NCI-H82 treated with DMSO at 0.1 percent for 48 hours (cell line): ENCODE measurements at regions not wholly inside any gene's neighbourhood (a gene's known extent, or its start where the extent isn't known, plus 50 kb on each side); places are given as distances from the start of the nearest gene placed in this dataset.
"Not testable (repeated sequence)": the region's sequence is repeated elsewhere in the genome, so short reads cannot be mapped to it uniquely, and the experiment has no call there.

Experiments used
- DNase-seq: peaks from one replicate; lab custom pipeline; 2025; ENCODE audit not compliant: unreplicated experiment; lab: John Stamatoyannopoulos, UW

GRCh38 chr6:169101981-169102380, 151.7 kb downstream of the THBS2 start:
- DNase-seq: no peak

DNA sequence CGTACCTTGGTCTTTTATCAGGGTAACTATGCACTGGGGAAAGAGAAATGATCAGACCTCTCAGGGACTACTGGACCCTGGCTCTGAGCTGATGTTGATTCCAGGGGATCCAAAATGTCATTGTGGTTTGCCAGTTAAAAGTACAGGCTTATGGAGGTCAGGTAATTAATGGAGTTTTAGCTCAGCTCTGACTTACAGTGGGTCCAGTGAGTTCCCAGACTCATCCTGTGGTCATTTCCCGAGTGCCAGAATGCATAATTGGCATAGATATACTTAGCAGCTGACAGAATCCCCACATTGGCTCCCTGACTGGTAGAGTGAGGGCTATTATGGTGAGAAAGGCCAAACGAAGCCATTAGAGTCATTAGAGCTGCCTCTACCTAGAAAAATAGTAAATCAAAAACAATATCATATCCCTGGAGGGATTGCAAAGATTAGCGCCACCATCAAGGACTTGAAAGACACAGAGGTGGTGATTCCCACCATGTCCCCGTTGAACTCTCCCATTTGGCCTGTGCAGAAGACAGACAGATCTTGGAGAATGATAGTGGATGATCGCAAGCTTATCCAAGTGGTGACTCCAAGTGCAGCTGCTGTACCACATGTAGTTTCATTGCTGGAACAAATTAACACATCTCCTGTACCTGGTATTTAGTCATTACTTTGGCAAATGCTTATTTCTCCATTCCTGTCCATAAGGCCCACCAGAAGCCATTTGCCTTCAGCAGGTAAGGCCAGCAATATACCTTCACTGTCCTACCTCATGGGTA, 152.4 kb downstream of the THBS2 start:
- no peak for DNase-seq

- no peak for DNase-seq
Observed at GRCh38 chr6:169099411-169100202, 154.0 kb downstream of the THBS2 start.

GRCh38 chr6:169098651-169099050, 155.0 kb downstream of the THBS2 start:
- not testable (repeated sequence) for DNase-seq

DNA sequence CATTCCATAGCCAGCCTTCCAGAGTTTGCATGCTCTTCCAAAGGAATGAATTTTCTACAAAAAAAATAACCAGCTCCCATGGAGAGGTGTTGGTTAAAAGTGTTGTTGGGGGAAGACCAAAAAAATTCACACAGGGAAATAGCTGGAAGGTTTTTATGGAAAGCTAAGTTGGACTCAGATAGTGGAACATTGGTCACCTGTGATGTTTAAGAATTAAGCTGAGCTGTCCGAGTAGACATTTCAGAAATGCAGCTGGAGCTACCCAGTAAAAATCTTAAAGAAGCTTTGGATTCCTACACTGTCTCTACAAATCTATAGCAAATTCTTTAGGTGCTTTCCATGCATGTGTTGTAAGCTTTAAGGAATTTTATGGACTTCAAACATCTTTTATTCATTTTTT, 155.5 kb downstream of the THBS2 start:
- DNase-seq: no peak

DNA sequence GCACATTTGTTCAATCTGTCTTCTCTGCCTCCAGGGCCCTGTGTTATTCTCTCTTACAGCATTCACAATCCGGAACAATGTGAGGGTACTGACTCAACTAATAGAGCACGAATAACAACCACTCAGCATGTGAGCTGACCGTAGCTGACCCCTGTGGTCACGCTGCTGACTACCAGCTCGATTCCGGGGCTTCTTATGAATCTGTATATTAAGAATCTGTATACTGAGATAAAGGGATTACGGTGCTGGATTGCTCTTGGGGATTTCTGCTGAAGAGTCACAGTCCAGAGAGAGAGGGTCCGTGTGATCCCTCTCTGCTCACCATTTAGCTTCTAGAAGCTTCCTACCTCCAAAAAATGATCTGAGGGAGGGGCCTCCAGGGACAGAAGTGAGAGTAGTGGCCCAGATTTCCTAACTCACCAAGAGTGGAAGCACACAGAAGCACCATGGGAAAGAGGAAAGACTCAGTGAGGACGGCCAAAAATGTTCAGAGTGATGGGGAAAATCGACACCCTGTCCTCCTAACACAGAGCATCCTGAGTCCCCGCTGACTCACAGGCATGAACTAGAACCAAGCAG, 156.2 kb downstream of the THBS2 start:
- no peak for DNase-seq

- no peak for DNase-seq
Observed at GRCh38 chr6:169096388-169096787, 157.3 kb downstream of the THBS2 start.

GRCh38 chr6:169095153-169095552, 158.5 kb downstream of the THBS2 start:
- no peak for DNase-seq

DNA sequence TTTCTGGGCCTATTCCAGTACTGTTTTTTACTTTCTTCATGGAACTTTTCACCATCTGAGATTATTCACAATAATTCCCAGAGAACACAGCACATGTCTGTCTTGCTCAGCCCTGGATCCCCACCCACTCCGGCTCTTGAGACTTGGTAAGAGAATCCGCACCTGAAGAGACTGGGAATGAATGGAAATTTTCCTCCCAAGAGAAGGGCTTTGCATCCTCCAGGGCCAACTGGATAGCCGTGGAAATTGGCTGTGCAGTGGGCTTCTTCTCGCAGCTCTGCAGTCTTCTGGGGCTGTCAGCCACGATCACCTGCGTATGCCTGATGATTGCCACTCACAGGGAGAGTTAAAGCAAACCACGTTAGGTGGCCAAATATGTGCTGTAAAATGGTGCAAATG, 159.1 kb downstream of the THBS2 start:
- no peak for DNase-seq

DNA sequence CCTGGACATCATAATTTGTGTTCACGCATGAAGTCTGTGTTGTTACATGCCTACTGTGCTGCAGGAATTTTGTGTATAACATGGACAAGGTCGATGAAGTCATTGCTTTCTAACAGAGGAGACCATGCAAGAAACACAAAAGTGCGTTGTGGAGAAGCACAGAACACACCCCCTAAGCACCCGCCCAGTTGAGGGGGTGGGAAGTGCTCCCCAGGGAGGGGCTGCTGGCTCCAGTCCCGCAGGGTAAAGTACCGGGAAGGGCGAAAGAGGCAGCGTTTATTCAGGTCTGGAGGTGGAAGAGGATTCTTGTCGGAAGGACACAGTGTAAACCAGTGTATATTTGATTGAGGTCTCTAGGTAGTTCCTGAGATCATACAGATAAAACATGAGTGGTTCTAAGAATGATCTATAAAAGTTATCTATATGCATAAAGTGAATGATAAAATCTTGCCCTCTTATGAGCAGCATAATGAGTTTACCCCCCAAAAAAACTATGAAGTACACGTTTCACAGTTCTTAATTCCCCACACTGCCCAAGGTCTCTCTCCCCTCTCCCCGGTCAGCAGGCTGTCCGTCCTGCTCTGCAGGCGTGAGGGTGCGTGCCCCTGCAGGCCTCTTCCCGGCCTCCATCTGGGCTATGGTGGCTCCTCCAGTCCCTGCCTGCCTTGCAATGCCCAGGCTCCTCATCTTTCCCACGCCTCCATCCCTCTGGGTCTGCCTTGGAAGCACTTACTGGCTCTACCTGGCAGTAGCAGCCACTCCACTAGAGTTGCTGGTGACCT, 159.7 kb downstream of the THBS2 start:
- DNase-seq: no peak

DNA sequence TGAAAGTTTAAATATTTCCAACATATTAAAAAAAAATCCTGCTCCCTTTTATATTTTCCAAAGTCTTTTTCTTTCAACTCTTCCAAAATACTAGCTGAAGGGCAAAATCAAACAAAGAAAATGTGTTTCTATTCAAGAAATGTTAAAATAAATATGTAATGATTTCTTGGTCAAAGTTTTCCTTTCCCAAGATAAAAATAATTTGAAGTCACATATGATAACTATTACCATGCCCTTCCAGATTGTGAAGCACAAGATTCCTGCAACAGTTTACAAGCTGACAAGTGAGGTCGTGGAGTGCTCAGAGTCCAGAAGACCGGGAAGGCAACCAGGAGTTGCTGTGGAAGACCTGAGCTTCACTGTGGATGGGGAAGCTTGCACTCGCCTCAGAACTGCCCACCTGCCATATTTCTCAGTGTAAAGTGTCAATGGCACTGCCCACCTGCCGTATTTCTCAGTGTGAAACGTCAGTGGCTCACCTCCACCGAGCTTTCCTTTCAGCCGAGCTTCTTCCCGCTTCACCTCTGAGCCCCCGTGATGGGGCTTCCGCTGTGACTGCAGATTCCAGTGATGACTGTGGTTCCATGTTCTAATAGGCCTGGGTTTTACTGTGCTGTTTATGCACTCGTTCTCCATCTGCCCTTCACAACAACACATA, 160.5 kb downstream of the THBS2 start:
- DNase-seq: no peak

- DNase-seq: no peak
Observed at GRCh38 chr6:169092375-169092774, 161.3 kb downstream of the THBS2 start.

GRCh38 chr6:169090514-169091127, 163.0 kb downstream of the THBS2 start:
- DNase-seq: not testable (repeated sequence)

DNA sequence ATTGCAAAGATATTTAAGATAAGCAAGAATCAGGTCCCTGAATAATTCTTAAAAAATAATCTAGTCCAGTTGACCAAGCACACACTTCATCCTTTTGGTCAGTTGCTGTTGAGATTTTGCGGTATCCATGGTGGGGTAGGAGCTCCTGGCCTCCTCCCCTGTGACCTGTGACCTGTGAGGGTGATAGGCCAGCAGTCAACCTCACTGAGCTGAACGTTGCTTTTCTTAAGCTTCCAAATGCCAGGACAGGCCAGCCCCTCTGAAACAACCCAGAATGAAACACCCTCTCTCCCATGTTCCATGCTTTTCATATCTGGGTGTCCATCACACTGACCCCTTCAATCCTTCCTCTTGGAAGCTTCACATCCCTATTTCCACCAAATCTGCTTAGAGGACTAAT, 164.9 kb downstream of the THBS2 start:
- no peak for DNase-seq

GRCh38 chr6:169087443-169088041, 166.1 kb downstream of the THBS2 start:
- DNase-seq: no peak

DNA sequence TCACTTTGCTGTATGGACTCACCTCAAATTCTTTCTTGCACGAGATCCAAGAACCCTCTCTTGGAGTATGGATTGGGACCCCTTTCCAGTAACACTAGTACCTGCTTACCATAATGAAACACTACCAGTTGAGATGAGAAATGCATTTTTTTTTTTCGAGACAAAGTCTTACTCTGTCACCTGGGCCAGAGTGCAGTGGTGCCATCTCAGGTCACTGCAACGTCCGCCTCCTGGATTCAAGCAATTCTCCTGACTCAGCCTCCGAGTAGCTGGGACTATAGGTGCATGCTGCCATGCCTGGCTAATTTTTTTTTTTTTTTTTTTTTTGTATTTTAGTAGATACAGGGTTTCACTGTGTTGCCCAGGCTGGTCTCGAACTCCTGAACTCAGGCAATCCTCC, 167.0 kb downstream of the THBS2 start:
- DNase-seq: not testable (repeated sequence)

GRCh38 chr6:169086020-169086419, 167.6 kb downstream of the THBS2 start:
- DNase-seq: no peak

DNA sequence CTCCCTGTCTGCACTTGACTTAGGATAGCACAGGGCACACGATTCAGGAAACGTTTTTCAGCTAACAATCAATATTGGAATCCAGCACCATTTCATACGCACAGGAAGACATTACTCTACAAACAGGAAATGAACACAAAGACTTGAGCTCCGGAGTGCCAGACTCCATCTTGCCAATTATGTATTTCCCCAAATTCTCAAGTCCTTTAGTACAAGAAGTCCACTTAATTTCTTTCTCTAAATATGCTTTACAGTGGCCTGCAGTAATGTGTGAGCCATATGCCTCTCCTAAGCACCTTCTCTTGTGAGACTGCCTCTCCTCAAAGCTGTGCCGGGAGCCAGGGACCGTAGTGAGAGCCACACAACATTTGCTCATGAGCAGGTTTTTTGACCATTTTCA, 168.2 kb downstream of the THBS2 start:
- no peak for DNase-seq

DNA sequence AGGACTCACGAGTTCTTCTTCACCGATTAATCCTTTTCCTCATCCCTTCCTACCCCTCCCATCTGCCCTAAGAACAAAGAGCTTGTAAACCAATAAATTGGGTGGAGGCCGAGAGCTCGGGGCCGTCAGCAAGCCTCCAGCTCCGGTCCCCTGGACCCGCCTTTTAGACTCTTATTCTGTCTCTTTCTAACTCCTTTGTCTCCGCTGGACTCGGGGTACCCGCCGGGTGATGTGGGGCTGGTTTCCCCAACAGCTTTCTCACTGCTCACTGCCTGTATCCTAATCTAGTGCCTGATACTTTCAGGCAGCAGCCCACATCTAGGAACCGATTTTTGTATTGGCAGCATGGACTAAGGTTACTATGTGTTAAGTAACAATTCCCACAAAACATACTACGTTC, 169.1 kb downstream of the THBS2 start:
- not testable (repeated sequence) for DNase-seq

- no peak for DNase-seq
Observed at GRCh38 chr6:169084067-169084466, 169.6 kb downstream of the THBS2 start.
